NCI-H345 treated with DMSO at 0.1 percent for 48 hours (cell line): ENCODE measurements at regions not wholly inside any gene's neighbourhood (a gene's known extent, or its start where the extent isn't known, plus 50 kb on each side); places are given as distances from the start of the nearest gene placed in this dataset.

Source experiments
- DNase-seq: peaks from one replicate; lab custom pipeline; 2025; ENCODE audit not compliant: unreplicated experiment; lab: John Stamatoyannopoulos, UW

GRCh38 chr4:175369087-175369486, 443.0 kb downstream of the GPM6A start:
- no peak for DNase-seq

- DNase-seq: no peak
Observed at GRCh38 chr4:175371091-175371490, 441.0 kb downstream of the GPM6A start.

GRCh38 chr4:175373031-175373430, 439.0 kb downstream of the GPM6A start:
- no peak for DNase-seq

- no peak for DNase-seq
Observed at GRCh38 chr4:175374459-175374858, 437.6 kb downstream of the GPM6A start.

- no peak for DNase-seq
Observed at GRCh38 chr4:175376287-175376977, 435.6 kb downstream of the GPM6A start.

- DNase-seq: no peak
Observed at GRCh38 chr4:175377203-175377602, 434.9 kb downstream of the GPM6A start.

- no peak for DNase-seq
Observed at GRCh38 chr4:175378372-175378771, 433.7 kb downstream of the GPM6A start.

GRCh38 chr4:175380841-175381240, 431.2 kb downstream of the GPM6A start:
- DNase-seq: no peak

- DNase-seq: no peak
Observed at GRCh38 chr4:175385797-175386196, 426.3 kb downstream of the GPM6A start.

DNA sequence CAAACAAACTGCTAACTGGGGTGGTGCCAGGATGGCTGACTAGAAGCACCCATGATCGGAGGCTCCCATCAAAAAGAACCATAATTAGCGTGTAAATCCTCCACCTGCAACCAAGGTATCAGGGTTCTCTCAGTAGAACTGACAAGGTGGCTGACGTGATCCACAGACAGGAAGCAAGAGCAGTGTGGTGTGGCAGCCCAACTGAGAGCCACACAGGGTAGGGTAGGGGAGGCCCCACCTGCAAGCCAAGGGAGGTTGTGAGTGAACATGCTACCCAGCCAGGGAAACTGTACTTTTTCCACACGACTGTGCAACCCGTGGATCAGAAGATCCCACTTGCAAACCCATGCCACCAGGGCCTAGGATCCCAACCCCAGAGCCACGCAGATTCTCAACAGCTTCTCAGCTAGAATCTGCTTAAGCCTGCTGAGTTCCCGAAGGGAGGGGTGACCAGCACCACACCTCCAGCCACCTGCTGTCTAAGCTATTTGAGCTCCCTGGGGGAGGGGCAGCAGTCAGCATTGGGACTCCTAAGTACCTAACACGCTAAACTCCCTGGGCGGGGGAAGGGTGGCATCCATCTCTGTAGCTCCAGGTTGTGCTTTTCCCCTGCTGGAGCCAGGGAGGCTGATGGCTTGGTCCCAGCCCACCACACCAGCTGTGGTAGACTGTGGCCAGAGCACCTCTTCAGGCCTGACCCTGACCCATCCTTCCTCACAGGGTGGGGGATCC, 425.1 kb downstream of the GPM6A start:
- DNase-seq: no peak

DNA sequence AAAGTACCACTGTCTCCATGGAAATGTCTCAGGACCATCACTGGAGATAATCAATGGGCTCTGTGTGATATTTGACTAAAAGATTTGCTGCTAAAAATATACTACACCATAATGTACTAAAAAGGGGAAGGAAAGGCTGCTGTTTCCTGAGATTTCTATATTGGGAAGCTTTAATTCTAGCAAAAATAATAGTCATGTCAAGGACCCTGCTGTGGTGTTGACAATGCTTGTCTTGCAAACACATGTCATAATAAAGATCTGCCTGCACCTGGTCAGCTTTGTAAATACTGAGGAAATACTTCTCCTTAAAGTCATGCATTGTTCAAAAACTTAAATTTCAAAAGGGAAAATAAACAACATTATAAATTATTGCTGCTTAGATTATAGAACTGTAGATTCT, 417.9 kb downstream of the GPM6A start:
- no peak for DNase-seq

- no peak for DNase-seq
Observed at GRCh38 chr4:175405961-175406360, 406.1 kb downstream of the GPM6A start.

GRCh38 chr4:175407926-175408325, 404.1 kb downstream of the GPM6A start:
- no peak for DNase-seq

- no peak for DNase-seq
Observed at GRCh38 chr4:175411251-175411650, 400.8 kb downstream of the GPM6A start.

DNA sequence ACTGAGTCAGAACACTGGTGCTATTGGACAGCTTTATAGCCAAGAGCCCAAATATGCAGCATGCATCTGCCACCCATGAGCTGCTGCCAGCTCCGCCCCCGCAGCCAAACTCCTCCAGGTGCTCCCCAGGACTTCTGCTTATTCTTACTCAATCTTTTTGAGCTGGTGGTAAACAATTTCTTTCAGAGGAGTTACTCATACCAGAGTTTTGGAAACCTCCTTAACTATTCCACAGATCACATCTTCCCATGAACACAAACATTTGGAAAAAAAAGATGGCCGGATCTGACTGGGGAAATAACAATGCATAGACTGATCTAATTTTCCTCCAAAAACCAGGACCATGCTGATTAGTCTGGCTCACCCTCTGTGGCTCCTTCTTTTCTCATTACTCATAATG, 399.9 kb downstream of the GPM6A start:
- DNase-seq: no peak

GRCh38 chr4:175412746-175413145, 399.3 kb downstream of the GPM6A start:
- no peak for DNase-seq

GRCh38 chr4:175413561-175413960, 398.5 kb downstream of the GPM6A start:
- no peak for DNase-seq

DNA sequence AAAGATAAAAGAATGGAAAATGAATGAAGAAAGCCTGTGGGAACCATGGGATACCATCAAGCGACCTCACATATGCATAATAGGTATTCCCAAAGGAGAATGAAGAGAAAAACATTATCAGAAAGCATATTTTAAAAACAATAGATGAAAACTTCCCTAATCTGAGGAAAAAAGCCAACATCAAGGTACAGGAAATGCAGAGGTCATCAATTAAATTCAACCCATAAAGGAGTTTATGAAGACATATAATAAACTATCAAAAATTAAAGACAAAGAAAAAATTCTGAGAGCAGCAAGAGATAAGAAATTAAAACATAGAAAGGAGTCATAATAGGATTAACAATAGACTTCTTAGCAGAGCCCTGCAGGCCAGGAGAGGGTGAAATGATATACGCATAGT, 397.5 kb downstream of the GPM6A start:
- no peak for DNase-seq

DNA sequence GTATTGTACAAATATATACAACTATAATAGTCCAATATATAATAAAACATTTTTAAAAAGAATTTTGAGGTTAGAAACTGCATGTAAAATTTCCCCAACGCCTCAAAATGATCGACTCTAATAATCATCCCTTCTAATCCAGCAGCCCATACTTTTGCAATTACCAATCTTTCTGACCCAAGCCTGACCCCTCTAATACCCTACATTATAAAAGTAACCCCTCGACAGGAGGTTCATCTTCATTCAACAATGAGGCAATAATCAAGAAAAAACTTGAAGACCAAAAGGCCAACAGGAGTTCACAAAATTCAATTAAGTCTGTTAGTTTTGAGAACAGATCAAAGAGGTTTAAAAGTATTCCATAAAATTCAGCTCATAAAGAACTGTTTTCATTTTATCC, 393.5 kb downstream of the GPM6A start:
- no peak for DNase-seq

DNA sequence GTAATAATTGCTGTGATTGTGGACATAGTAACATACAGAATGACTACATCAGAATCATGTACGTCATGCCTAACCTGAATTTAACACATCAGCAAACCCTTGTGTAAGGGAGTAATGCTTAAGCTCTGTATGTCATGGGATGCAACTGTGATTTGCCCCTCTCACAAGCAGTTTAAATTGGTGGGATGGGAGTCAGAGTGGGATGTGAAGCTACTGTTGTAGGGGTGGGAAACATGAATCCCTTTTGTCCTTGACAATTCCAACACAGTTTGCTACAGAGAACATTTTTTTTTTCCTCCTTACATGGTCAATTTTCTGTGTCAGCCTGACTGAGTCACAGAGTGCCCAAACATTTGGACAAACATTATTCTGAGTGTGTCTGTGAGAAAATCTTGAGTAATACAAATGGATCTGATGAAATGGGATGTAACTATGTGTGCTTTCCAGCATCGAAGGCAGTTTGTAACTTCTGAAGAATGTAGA, 392.8 kb downstream of the GPM6A start:
- DNase-seq: no peak

DNA sequence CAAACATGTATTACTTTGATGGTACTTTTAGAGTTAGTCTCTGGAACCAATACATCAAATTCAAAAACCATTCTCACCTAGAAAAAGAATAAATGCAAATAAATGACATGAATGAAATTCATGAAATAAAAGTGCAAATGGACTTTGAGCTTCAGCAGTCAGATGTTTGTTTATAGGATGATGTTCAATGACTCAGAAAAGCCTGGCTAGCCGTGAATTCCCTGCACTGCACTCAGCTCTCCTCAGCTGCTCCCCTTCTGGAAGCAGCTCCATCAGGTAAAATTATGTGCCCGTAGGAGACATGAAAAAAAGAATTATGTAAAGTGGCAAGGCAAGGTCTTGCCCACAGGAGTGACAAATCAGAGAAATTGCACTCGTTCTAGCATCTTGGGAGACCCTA, 390.6 kb downstream of the GPM6A start:
- no peak for DNase-seq

GRCh38 chr4:175422331-175422730, 389.7 kb downstream of the GPM6A start:
- no peak for DNase-seq

- DNase-seq: no peak
Observed at GRCh38 chr4:175424111-175424510, 388.0 kb downstream of the GPM6A start.
